CD4-positive, alpha-beta T cell treated with Interleukin-10 for 1 hour (primary cell): ENCODE measurements at regions not wholly inside any gene's neighbourhood (a gene's known extent, or its start where the extent isn't known, plus 50 kb on each side); places are given as distances from the start of the nearest gene placed in this dataset.
"Not testable (repeated sequence)": the region's sequence is repeated elsewhere in the genome, so short reads cannot be mapped to it uniquely, and the experiment has no call there.

Experiments used
- DNase-seq: peaks from one replicate; pipeline ENCODE4 v3.0.0-alpha.2; 2020

DNA sequence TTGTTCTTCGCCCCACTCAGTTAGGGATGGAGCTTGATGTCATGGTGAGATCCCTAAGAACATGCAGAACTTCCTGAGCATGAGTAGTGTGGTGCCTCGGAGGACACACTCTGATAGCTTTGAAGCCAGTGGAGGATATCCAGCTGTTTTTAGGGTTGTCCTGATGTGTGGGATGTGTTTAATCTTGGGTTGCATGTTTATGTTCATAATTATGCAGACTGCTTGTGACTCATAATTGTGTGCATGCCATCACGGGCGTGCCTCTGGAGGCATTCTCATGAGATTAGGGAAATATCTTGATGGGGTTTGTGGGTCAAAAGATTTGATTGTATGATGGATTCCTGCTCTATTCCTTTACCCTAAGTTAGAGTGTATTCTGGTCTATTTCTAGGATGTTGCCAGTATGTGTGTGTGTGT is 267.4 kb upstream of the PELI2 start:
- no peak for DNase-seq

GRCh38 chr14:55851301-55851700 is 266.9 kb upstream of the PELI2 start:
- no peak for DNase-seq

DNA sequence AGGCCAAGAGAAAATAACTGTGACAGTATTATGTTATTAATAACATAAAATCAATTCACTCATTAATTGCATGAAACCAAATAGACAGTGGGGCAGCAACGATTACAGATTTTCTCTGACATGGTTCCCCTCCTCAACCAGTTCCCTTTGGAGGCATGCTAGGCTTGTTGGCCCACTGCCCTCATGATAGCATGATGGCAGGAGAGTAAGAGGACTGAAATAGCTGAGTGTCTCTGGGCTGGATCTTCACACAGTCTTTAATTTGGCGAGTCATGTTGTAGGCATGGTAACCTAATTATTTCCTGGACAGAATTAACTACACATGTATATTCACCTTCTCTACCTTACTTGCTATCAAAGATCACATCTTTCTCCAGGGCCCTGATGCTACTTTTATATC is 266.2 kb upstream of the PELI2 start:
- no peak for DNase-seq

DNA sequence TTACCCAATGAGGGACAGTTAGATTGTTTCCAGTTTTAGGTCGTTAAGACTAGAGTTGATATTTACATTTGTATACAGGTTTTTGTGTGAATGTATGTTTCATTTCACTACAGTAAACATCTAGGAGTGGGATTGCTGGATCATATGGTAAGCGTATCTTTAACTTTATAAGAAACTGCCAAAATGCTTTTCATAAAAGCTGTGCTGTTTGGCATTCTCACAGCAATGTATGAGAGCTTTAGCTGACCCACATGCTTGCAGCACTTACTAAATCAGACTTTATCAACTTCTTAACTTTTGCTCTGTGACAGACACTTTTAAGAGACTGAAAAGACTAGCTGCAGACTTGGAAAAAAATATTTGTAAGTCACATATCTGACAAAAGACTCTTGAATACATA is 262.5 kb upstream of the PELI2 start:
- no peak for DNase-seq

DNA sequence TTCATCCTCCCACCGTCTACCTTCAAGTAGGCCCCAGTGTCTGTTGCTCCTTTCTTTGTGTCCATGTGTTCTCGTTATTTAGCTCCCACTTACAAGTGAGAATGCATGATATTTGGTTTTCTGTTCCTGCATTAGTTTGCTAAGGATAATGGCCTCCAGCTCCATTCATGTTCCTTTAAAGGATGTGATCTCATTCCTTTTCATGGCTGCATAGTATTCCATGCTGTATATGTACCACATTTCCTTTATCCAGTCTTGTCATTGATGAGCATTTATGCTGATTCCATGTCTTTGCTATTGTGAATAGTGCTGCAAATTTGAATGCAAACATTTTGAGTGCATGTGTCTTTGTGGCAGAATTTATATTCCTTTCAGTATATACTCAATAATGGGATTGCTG is 259.6 kb upstream of the PELI2 start:
- DNase-seq: no peak

DNA sequence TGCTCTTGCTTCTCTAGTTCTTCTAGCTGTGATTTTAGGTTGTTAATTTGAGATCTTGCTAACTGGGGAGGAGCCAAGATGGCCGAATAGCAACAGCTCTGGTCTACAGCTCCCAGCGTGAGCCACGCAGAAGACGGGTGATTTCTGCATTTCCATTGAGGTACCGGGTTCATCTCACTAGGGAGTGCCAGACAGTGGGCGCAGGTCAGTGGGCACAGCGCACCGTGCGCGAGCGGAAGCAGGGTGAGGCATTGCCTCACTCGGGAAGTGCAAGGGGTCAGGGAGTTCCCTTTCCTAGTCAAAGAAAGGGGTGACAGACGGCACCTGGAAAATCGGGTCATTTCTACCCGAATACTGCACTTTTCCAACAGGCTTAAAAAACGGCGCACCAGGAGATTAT is 256.6 kb upstream of the PELI2 start:
- not testable (repeated sequence) for DNase-seq

GRCh38 chr14:55864890-55865655 is 253.1 kb upstream of the PELI2 start:
- no peak for DNase-seq

DNA sequence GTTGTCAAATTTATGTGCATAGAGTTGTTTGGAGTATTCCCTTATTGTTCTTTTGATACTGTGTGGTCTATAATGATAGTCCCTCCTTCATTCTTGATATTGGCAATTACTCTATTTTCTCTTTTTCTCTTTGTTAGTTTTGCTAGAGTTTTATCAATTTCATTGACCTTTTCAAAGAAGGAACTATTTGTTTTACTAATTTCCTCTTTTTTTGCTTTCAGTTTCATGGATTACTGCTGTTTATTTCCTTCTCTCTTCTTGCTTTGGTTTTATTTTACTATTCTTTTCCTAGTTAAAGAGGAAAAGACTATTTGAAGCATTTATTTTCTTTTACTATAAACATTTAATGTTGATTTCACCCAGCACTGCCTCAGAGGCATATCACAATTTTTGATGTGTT is 250.9 kb upstream of the PELI2 start:
- no peak for DNase-seq

DNA sequence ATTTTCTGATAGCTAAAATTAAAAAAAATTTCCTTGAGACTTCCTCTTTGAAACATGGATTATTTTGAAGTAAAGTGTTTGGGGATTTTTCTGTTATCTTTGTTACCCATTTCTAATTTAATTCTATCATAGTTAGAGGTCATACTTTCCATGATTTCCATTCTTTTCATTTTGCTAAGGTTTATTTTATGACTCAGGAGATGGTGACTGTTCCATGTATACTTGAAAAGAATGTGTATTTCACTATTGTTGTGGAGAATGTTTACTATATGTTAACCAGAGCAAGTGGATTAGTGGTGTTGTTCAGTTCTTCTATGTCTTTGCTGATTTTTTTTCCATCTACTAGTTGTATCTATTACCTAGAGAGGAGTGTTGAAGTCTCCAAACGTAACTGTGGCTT is 250.5 kb upstream of the PELI2 start:
- no peak for DNase-seq

DNA sequence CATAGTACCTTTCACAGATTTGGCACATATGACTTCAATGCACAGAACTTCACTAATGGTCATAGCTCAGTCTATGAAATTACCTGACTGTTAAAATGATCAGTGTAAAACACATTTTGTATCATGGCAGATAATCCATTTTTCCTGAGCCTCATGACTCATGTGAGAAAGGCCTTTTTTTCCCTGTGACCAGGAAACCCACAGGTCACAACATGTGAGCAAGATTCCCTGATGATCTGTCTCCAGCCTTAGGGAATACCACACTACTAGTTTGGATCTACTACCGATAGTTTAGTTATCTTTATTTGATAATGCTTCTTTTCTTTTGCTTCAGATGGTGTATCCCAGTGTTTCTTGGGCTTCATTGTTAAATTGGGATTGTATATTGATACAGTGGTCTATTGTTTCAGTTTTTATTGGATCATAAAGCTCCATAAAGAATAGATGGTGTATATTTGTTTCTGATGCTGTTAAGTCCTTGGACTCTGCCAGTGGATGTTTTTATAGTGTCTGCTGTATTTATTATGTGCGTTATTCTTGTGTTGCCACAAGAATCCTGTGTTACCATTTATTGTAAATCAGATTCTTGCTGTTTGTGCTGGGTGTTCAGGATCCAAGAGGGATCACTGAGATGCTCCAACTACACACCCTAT is 248.7 kb upstream of the PELI2 start:
- no peak for DNase-seq

- DNase-seq: no peak
These were observed 245.0 kb upstream of the PELI2 start for GRCh38 chr14:55873169-55873568.

GRCh38 chr14:55874785-55875184 is 243.4 kb upstream of the PELI2 start:
- DNase-seq: no peak

- DNase-seq: no peak
These were observed 240.3 kb upstream of the PELI2 start for GRCh38 chr14:55877942-55878341.

DNA sequence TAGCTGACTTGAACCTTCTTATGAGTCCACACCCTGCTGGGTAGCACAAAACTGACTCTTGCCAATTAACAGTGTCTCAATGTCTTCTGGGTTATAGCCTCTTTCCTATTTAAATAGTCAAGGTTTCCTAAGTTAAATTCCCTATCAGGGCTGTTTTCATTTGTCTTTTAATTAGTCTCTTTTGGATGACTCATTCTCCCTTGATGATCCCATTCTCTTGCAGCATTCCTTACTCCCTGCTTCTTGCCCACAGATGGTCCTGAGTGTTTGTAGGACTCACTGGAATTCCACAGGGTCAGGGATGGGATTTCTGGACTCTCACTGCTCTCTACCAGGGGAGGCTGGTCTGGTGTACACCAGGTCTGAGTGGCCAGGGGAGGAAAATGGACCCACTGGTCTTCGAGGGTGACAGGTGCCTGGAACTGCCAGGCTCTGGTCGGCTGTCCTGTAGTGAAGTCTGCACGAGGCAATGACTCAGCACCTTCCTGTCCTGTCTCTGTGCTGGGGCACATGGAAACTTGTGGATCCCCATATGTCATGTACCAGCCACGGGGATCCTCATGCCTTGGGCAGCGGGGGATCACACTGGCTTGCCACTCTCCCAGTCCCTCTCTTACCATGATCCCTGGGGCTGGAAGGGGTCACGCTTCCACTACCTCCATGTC is 236.5 kb upstream of the PELI2 start:
- DNase-seq: no peak

DNA sequence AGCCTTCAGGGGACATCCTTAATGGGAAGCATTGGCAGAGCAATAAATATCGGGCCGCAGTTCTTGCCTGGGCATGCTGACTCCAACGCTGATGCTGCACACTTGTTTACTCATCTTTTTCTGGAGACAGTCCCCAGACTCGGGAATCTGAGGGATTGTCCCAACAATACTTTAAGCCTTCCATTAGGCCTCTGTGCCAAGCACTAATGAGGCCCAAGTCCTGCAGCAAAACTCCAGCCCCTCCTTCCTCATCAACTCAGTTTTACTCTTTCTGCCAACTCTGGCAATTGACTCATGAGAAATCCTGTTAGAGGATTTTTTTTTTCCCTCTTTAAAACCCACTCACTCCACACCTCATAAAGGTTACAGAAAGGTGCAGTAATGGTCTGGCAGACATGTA is 233.4 kb upstream of the PELI2 start:
- no peak for DNase-seq

- DNase-seq: no peak
These were observed 229.1 kb upstream of the PELI2 start for GRCh38 chr14:55889124-55889523.

GRCh38 chr14:55891692-55892091 is 226.5 kb upstream of the PELI2 start:
- DNase-seq: no peak

DNA sequence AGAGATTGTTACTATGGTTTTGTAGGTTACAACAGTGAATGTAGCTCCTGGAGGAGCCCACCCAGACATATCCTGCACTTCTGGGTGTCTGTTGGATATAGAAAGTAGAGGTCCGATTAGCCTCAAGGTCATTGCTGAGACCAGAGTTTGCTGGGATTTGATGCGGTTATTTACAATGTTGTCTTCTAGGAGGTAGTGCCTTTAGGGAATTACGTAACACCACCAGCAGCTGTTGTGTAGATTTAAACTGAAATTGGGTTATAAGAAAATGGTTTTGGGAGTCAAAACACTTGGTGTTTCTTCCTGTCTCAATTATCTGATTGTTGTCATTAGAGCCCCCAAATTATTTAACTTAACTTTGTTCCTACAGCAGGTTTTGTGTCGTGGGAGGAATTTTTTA is 225.3 kb upstream of the PELI2 start:
- no peak for DNase-seq

DNA sequence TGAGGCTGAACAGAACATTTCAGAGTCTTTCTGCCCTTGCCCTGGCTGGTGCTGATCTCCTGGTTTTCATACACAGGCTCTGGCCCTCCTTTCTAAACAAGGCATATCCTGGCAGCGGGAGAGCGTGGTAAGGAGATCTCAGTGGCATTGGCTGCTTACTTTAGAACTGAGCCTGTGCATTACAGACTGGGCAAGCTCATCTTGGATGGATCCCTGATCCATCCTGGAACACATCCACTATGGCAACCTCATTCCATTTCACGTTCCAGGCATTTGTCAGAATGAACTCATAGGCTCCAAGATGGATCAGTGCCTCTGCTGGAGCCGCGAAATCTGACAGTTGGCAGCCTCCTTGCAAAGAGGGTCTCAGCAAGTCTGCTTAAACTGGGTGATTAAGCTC is 224.5 kb upstream of the PELI2 start:
- DNase-seq: no peak

GRCh38 chr14:55897031-55897430 is 221.2 kb upstream of the PELI2 start:
- no peak for DNase-seq

DNA sequence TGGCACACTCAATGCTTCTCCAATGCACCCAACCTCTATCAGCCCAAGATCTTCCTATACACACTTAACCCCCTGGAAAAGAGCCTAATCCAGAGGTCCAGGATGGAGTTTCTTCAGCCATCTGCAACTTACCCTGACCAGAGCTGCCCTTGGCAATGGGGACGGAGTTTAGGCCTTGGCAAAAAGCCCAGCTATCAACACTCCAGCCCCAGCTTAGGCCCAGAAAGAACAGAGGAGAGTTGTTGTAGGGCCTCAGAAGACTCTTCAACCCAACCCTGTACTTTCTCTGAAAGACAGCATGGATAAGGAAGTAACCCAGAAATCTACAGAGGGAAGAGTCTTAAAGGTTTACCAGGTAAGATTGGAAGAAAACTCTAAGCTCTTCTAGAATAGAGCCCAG is 219.3 kb upstream of the PELI2 start:
- no peak for DNase-seq

DNA sequence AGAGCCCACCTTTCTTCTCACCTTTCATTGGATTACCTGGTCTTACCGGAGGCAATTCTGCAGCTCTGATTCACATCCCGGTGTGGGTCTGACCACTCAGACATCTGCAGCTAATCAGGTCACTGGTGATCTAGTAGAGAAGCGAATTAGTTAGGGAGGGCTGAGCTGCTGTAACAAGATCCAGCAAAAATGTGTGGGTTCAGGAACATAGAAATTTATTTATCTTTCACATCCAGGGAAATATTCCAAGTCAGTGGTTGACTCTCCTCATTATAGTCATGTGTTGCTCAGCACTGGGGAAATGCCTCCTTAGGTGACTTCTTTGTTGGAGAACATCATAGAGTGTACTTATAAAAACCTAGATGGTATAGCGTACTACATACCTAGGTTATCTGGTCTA is 218.7 kb upstream of the PELI2 start:
- DNase-seq: no peak

- DNase-seq: no peak
These were observed 217.5 kb upstream of the PELI2 start for GRCh38 chr14:55900749-55901148.

DNA sequence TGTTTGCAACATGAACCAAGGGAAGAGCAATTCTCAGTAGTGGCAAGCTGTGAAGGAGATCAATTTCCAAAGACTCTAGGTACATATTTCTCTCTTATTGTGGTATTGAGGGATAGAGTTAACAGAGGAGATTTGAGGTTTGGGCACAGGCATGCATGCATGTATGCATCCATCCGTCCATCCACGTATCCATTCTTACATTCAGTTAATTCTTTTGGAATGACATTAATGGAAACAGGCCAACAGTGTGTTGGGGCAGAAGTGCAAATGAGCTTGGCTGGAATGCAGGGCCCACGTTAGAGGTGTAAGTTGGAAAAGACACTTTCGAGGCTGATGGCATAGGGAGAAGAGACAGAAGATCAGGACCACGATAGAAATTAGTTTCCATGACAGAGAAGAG is 216.9 kb upstream of the PELI2 start:
- no peak for DNase-seq
